Esophagus muscularis mucosa (tissue), 3 donors: ENCODE measurements at regions not wholly inside any gene's neighbourhood (a gene's known extent, or its start where the extent isn't known, plus 50 kb on each side); places are given as distances from the start of the nearest gene placed in this dataset.

Source experiments
- POLR2A ChIP-seq: fragments of 450-650 bp; IDR thresholded peaks from one replicate; pipeline ENCODE4 v1.6.1; 2017; ENCODE audit warnings: antibody characterized with exemption, moderate library complexity, mild to moderate bottlenecking, low read depth
- TF ChIP-seq, protein P1 (sequence below), 3 experiments: fragments of 200-600 bp in 2 of 3; fragments of 450-650 bp in 1 of 3; sonication (generic) in 2 of 3; IDR thresholded peaks; one replicate each; pipeline ENCODE4 v1.5.1; 2017 to 2019; ENCODE audit warnings: antibody characterized with exemption in 3 of 3, mild to moderate bottlenecking in 2 of 3, moderate library complexity in 1 of 3

GRCh38 chr21:34268493-34268892, 95.3 kb upstream of the KCNE2 start:
- TF ChIP-seq, protein P1, sequence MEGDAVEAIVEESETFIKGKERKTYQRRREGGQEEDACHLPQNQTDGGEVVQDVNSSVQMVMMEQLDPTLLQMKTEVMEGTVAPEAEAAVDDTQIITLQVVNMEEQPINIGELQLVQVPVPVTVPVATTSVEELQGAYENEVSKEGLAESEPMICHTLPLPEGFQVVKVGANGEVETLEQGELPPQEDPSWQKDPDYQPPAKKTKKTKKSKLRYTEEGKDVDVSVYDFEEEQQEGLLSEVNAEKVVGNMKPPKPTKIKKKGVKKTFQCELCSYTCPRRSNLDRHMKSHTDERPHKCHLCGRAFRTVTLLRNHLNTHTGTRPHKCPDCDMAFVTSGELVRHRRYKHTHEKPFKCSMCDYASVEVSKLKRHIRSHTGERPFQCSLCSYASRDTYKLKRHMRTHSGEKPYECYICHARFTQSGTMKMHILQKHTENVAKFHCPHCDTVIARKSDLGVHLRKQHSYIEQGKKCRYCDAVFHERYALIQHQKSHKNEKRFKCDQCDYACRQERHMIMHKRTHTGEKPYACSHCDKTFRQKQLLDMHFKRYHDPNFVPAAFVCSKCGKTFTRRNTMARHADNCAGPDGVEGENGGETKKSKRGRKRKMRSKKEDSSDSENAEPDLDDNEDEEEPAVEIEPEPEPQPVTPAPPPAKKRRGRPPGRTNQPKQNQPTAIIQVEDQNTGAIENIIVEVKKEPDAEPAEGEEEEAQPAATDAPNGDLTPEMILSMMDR (IDR thresholded peaks at IDR 0.05), result no peak
- TF ChIP-seq POLR2A, result no peak
